ENCODE measurements at regions not wholly inside any gene's neighbourhood (a gene's known extent, or its start where the extent isn't known, plus 50 kb on each side); places are given as distances from the start of the nearest gene placed in this dataset.

- TF ChIP-seq CTCF (conservative IDR thresholded peaks at IDR 0.05; ENCODE audit: low read length) = no peak
- TF ChIP-seq EZH2phosphoT487 (IDR thresholded peaks at IDR 0.05; ENCODE audit: borderline replicate concordance, low read depth, low read length) = no peak
These were observed 415.4 kb upstream of the USP9Y start for GRCh38 chrY:12285608-12286007.
